Thyroid gland (tissue), 4 donors: ENCODE measurements at regions not wholly inside any gene's neighbourhood (a gene's known extent, or its start where the extent isn't known, plus 50 kb on each side); places are given as distances from the start of the nearest gene placed in this dataset.
"Not testable (repeated sequence)": the region's sequence is repeated elsewhere in the genome, so short reads cannot be mapped to it uniquely, and the experiment has no call there.

Experiments
- POLR2A ChIP-seq, 2 donors: fragments of 450-650 bp; IDR thresholded peaks; one replicate each; pipeline ENCODE4 v1.6.1; 2017; ENCODE audit warnings: antibody characterized with exemption in 2 of 2, mild to moderate bottlenecking in 2 of 2, moderate library complexity in 1 of 2
- TF ChIP-seq, protein P1 (sequence below), 6 experiments: fragments of 200-600 bp in 3 of 6; fragments of 450-650 bp in 3 of 6; sonication (generic) in 3 of 6; IDR thresholded peaks; one replicate each; pipeline ENCODE4 v1.5.1; 2016 to 2019; ENCODE audit warnings: antibody characterized with exemption in 6 of 6, mild to moderate bottlenecking in 2 of 6, inconsistent platforms in 1 of 6, moderate library complexity in 1 of 6

DNA sequence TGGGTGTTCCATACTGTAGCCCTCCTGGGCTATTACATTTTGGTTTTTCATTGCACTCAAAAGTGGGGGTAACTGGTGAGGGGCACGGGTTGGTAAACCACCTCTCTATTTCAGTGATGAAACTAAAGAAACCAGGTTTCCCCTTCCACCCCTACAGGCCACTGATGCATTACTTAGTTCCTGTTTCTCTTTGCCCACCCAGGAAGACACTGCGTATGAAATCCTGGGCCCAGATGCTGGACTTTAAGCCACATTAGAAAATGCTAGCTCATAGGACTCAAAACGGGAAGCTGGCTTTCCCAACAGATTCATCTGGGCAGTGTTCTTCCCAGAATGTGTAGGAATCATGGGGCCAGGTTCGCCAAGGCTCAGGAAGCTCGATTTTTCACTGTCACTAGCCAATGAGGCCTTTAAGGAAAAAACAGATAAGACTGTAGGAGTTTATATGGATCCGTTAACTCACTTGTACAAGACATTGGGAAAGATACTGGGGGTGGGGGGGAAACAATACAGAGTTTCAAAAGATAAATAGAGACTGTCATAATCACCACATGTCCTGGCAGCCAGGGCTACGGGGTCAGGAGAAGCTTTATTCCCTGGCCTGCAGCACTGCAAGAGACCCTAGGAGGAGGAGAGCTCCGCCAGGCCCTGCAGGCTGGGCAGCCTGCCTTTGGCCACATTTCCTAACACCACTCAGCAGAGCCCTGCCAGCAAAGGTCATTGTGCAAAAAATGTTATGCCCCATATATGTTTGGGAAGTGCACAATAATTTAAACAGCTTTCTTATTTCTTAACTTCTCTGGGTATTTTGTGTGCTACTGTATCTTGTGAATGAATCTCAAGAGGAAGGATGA lies 228.5 kb upstream of the PLGLB2 start:
- TF ChIP-seq, protein P1, sequence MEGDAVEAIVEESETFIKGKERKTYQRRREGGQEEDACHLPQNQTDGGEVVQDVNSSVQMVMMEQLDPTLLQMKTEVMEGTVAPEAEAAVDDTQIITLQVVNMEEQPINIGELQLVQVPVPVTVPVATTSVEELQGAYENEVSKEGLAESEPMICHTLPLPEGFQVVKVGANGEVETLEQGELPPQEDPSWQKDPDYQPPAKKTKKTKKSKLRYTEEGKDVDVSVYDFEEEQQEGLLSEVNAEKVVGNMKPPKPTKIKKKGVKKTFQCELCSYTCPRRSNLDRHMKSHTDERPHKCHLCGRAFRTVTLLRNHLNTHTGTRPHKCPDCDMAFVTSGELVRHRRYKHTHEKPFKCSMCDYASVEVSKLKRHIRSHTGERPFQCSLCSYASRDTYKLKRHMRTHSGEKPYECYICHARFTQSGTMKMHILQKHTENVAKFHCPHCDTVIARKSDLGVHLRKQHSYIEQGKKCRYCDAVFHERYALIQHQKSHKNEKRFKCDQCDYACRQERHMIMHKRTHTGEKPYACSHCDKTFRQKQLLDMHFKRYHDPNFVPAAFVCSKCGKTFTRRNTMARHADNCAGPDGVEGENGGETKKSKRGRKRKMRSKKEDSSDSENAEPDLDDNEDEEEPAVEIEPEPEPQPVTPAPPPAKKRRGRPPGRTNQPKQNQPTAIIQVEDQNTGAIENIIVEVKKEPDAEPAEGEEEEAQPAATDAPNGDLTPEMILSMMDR (IDR thresholded peaks at IDR 0.05), result not testable (repeated sequence)
- not testable (repeated sequence) for TF ChIP-seq POLR2A (IDR thresholded peaks at IDR 0.05)
